Hippocampal formation (tissue), 2 donors: ENCODE measurements at regions not wholly inside any gene's neighbourhood (a gene's known extent, or its start where the extent isn't known, plus 50 kb on each side); places are given as distances from the start of the nearest gene placed in this dataset.

Source experiments
- DNase-seq, 2 donors: peaks; one replicate each; lab custom pipeline; 2025; lab: John Stamatoyannopoulos, UW

DNA sequence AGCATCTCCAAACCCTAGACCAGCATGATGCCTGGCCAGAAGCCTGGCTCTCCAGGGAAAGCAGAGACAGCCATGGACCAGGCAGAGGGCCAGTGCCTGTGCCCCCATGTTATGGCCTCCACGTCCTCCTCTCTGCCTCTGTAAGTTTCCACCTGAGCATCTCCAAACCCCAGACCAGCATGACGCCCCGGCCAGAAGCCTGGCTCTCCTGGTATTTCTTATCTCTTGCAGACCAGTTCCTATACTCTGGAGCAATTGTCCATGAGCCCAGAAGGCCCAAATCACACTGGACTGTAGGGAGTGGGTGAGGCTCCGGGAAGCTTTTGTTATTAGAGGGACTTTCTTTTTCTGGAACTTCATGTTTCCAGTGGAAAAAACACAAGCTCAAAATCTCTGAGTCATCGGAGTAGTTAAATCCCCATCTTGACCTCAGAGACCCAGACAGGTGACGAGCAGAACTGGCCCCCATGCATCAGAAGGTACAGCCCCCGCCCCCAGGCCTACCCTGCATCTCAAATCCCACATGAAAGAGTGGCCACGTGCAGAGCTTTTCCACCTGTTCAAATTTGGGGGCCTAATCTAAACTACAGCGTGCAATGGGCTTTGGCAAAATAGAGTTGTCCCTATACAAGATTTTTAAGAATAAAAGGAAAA is 110.2 kb upstream of the FOXQ1 start:
- no peak for DNase-seq

GRCh38 chr6:1200409-1201101 is 111.3 kb upstream of the FOXQ1 start:
- DNase-seq: no peak

DNA sequence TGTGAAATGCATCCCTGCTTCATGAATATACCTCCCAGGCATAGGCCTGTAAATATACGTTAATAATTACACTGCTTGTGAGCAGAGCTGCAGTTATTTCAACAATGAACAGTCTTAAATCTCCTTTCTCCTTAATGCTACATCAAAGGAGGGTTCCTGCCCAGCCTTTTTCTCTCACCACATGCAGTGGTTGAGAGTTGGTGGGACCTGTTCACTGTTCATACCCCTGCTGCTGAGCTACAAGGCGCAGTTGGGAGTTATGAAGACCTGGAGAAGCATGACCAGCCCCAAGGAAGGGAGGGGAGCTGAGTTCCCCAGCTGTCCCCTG is 111.9 kb upstream of the FOXQ1 start:
- no peak for DNase-seq

DNA sequence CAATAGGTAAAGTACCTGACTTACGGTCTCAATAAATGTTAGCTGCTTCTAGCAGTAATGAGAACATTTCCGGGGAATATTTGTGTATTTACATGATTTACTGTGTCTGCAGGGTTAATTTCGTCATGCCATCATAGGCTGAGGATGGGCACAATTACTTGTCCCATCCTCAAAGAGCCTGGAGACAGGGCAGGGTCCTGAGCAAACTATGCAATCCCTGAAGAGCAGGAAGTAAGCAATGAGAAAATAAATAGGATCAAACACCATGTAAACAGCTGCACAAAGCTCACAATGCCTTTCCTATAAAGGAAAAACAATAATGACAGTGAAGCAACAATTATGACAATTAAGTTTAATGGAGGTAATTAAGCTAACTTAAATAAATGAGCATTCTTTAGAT is 114.6 kb upstream of the FOXQ1 start:
- no peak for DNase-seq

DNA sequence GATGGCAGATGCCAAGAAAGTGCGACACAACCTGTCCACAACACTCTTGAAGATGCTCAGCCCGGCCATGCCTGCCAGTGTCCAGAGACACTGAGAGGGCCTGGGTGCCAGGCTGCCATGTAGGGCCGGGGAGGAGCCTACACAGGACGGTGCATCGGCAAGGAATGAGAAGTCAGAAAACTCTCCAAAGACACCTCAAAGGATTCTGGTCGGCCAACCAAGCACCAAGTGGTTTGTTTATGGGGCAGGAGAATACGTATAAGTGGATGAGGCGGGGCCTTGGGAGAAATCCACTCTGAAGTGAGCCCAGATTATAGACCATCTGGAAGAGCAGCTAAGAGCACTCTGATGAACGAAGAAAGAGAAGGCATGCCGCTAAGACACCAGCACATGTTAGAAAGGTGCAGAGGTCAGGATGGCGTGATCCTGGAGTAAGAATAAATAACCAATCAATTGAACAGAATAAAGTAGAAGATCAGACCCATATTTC is 120.7 kb upstream of the FOXQ1 start:
- DNase-seq: no peak

GRCh38 chr6:1190366-1190765 is 121.5 kb upstream of the FOXQ1 start:
- DNase-seq: no peak

DNA sequence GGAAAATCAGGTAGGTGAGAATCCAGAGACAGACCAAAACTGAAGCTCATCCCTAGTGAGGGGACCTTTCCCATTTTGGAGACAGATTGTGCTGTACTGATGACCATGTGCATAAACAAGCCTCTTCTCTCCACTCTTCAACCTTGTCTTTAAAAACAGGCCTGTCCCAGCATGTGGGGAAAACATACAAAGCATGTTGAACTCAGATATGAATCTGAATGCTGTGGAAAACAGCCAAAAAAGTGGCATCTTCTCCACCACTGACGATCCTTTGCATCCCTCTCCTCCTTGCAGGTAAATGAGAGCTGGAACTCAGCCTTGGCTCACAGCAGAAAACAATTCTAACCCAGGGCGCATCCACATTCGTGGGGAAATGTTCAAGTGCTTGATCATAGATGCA is 123.7 kb upstream of the FOXQ1 start:
- DNase-seq: no peak

- DNase-seq: no peak
Observed at GRCh38 chr6:1187293-1188131, 124.4 kb upstream of the FOXQ1 start.

- no peak for DNase-seq
Observed at GRCh38 chr6:1184318-1184717, 127.6 kb upstream of the FOXQ1 start.

DNA sequence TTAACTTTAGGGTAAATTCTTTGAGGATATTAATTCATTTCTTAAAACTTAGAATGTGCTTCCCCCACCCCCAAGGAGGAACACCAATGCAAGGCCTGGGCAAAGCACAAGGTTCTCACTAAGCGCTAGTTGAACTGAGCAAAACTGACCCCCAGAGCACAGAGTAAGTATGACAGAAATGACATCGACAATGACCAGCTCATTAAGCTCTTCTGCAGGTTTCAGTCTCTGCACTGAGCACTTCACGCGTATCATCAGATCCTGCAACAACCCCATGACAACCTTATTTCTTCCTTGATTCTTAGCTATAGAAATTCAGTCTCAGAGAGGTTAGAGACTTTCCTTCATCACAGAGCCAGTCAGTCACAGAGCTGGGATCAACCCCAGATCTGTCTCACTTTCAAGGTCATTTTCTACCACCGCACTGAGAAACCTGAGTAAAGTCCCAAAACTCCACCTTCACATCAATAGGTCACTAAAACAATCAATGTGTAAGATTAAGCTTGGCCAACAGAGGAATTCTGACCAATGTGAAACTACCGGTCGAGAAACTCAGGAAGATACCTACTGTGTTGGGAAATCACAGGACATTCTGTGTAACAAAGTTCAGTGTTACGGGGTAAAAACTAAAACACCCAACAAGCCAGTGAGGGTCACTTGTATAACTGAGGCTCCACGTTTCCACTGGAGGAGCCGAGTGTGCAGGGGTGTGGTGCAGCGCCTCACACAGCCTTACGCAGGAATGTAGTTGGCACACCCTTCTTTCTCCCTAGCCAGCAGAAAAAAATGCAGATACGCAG is 129.0 kb upstream of the FOXQ1 start:
- DNase-seq: no peak

- DNase-seq: no peak
Observed at GRCh38 chr6:1181939-1182605, 129.8 kb upstream of the FOXQ1 start.

- DNase-seq: no peak
Observed at GRCh38 chr6:1179571-1180459, 132.1 kb upstream of the FOXQ1 start.

DNA sequence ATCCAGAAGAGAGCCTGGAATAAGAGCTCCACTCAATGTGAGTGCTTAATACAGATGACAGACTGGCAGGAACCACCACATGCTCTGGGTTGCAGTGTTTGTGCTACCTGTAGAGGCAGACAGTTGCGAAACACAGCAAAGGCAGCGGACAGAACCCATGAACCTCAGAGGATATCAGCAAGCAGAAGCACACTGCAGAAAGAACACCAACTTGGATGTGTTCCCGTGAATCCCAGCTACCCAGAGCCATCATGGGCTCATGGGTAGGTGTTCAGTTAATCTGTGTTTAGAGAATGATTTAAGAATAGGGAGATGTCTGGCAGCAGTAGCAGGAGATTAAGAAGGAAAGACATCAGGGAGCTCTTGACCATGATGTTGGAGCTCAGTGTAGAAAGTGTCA is 133.3 kb upstream of the FOXQ1 start:
- no peak for DNase-seq

GRCh38 chr6:1176567-1176966 is 135.3 kb upstream of the FOXQ1 start:
- DNase-seq: no peak

DNA sequence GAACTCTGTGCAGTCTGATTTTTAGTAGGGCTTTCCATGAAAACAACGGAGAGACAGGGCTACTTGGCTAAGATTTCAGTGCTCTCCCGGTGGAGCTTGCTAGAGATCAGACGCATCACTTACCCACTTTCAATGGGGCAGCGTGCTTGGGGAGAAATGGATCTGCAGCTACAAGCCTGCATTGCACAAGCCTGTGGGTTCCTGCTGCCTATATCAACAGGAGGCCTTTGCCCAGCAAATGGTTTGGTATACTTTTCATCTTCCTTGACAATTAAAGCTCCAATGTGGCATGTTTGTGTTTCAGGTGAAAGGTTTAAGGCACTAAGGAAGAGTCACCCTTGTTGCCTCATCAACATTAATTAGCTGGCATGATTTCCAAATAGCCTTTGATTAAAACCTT is 136.0 kb upstream of the FOXQ1 start:
- no peak for DNase-seq

- DNase-seq: no peak
Observed at GRCh38 chr6:1170794-1171193, 141.1 kb upstream of the FOXQ1 start.

DNA sequence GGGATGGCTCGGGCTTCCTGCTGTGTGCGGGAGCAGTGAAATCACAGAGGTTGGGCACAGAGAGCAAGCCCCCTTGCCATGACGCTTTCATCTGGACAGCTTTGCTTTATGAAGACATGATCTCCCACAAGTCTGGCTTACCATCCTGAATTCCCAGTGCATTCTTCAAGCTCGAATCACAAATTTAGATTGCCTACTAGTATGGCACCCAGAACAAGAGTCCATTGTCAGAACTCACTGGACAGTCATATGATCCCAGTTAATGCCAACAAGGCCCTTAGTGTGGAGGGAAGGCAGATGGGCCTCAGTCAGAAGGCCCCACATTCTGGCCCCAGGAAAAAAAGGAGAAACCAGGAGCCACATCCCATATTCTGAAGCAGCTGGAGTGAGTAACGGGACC is 147.3 kb upstream of the FOXQ1 start:
- peak; percentile 20 to 23 for DNase-seq

DNA sequence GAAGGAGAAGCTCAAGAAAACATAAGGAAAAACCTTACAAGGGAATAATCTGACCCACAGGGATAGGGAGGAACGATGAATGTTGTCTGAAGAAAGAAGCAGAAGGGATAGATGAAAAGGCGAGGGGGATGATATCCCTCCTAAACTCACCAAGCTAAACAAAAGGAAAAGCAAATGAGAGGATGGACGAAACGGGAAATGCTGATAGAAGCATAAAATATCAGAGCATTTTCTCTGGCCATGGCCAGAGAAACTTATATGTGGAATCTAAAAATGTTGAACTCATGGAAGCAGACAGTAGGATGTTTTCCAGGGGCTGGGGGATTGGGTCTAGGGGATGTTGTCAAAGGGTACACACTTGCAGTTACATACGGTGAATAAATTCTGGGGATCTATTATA is 148.4 kb upstream of the FOXQ1 start:
- no peak for DNase-seq

- no peak for DNase-seq
Observed at GRCh38 chr6:1162367-1163275, 149.3 kb upstream of the FOXQ1 start.
